Prostate gland (tissue), 2 donors: ENCODE measurements at regions not wholly inside any gene's neighbourhood (a gene's known extent, or its start where the extent isn't known, plus 50 kb on each side); places are given as distances from the start of the nearest gene placed in this dataset.

Experiments used
- DNase-seq: peaks from one replicate; pipeline ENCODE4 v3.0.0-alpha.2; 2019; ENCODE audit warnings: low spot score
- H3K27ac ChIP-seq, 2 donors: fragments of 200-600 bp; sonication (generic); 2 replicates each; pipeline ENCODE4 v1.5.1; 2017 to 2019
- H3K27me3 ChIP-seq: fragments of 200-600 bp; sonication (generic); replicated peaks from 2 replicates; pipeline ENCODE4 v1.5.1; 2019; ENCODE audit not compliant: insufficient read depth
- H3K36me3 ChIP-seq, 2 donors: fragments of 200-600 bp; sonication (generic); 1 replicate in 1 of 2; 2 replicates in 1 of 2; pipeline versions ENCODE4 v1.5.1 to v1.8.1; 2017 to 2019
- H3K4me1 ChIP-seq: fragments of 200-600 bp; sonication (generic); replicated peaks from 2 replicates; pipeline ENCODE4 v1.5.1; 2019
- H3K4me3 ChIP-seq, 2 donors: fragments of 200-600 bp; sonication (generic); 2 replicates each; pipeline ENCODE4 v1.5.1; 2017 to 2019
- H3K9me3 ChIP-seq: fragments of 200-600 bp; sonication (generic); 2 replicates; pipeline ENCODE4 v1.5.1; 2017
- POLR2A ChIP-seq: fragments of 450-650 bp; IDR thresholded peaks from one replicate; pipeline ENCODE4 v1.6.1; 2016; ENCODE audit warnings: antibody characterized with exemption, mild to moderate bottlenecking
- POLR2AphosphoS5 ChIP-seq: sonication (generic); formaldehyde crosslinking; IDR thresholded peaks from one replicate; pipeline ENCODE4 v1.6.1; 2017; ENCODE audit warnings: antibody characterized with exemption
- WGBS: methylation state at CpG from one replicate; pipeline ENCODE4 v1.1.5; 2018; 5-methylcytosine and 5-hydroxymethylcytosine counted together
- intact Hi-C: fragments of 100-400 bp; cut with DNase I; formaldehyde crosslinking; loops from one replicate; pipeline ENCODE4 v1.14.2; 2022
- TF ChIP-seq, protein P1 (sequence below), 4 experiments: fragments of 200-600 bp in 2 of 4; fragments of 450-650 bp in 2 of 4; sonication (generic) in 2 of 4; IDR thresholded peaks; 1 replicate in 3 of 4; 2 replicates in 1 of 4; pipeline ENCODE4 v1.5.1; 2016 to 2019; ENCODE audit warnings: antibody characterized with exemption in 4 of 4, mild to moderate bottlenecking in 2 of 4, moderate library complexity in 2 of 4

DNA sequence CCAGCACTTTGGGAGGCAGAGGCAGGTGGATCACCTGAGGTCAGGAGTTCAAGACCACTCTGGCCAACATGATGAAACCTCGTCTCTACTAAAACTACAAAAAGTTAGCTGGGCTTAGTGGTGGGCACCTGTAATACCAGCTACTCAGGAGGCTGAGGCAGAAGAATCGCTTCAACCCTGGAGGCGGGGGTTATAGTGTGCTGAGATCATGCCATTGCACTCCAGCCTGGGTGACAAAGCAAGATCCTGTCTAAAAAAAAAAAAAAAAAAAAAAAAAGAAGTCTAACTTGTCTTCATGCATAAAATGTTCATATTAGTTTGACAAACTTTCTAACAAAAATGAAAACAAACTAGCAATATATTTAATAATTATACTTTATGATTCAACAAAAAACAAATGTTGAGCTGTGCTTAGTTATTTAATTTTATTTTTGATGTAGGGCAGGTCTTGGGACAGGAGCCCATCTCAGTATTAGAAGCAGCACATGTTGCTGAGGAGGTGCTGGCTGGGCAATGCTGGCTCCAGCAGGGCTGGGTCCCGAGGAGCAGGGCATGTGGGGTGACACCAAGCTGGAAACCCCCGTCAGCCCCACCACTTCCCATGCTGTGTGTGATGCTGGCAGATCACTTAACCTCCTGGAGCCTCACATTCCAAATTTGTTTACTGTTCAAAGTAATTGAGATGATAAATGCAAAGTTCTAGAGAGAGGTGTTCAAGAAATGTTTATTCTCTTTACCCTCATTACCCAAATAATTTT lies 335.3 kb upstream of the KLF6 start:
- Histone ChIP-seq H3K4me1 (no peaks in the 10 kb centered on the region), H3K27ac (no peak overlapping the region), H3K4me3 (no peak overlapping the region), H3K27me3 (no peaks in the 10 kb centered on the region), H3K9me3 (no peaks in the 10 kb centered on the region), H3K36me3 (no peaks in the 10 kb centered on the region)
- TF ChIP-seq POLR2A (no peak), POLR2AphosphoS5 (no peak)
- intact Hi-C loops = no loop called here
- 69% methylated on average over 5 of the region's 5 CpGs for WGBS
- DNase-seq = no peak

DNA sequence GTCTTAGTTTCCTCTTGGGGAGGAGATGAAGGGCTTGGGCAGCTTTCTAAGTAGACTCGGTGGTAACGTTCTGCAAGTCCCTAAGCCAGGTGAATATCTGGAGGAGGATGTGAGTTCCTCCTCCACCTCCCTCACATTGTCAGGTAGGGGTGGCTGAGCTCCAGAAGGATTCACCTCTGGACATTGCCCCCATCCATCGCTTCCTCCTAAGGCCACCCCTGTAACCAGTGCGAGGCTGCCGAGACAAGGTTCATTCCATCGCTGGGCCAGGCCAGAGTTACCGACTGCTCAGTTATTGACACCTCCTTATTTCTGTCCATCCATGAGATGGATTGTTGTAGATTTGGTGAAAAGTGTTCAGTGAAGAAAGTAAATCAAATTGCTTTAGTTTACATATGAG lies 334.1 kb upstream of the KLF6 start:
- WGBS = 81% methylated on average over 7 of the region's 7 CpGs
- TF ChIP-seq POLR2A (no peak), POLR2AphosphoS5 (no peak)
- TF ChIP-seq, protein P1, sequence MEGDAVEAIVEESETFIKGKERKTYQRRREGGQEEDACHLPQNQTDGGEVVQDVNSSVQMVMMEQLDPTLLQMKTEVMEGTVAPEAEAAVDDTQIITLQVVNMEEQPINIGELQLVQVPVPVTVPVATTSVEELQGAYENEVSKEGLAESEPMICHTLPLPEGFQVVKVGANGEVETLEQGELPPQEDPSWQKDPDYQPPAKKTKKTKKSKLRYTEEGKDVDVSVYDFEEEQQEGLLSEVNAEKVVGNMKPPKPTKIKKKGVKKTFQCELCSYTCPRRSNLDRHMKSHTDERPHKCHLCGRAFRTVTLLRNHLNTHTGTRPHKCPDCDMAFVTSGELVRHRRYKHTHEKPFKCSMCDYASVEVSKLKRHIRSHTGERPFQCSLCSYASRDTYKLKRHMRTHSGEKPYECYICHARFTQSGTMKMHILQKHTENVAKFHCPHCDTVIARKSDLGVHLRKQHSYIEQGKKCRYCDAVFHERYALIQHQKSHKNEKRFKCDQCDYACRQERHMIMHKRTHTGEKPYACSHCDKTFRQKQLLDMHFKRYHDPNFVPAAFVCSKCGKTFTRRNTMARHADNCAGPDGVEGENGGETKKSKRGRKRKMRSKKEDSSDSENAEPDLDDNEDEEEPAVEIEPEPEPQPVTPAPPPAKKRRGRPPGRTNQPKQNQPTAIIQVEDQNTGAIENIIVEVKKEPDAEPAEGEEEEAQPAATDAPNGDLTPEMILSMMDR (IDR thresholded peaks at IDR 0.05) = no peak
- intact Hi-C loops = no loop called here
- Histone ChIP-seq H3K9me3 (no peaks in the 10 kb centered on the region), H3K27ac (no peak overlapping the region), H3K4me3 (no peak overlapping the region), H3K36me3 (no peaks in the 10 kb centered on the region), H3K27me3 (no peaks in the 10 kb centered on the region), H3K4me1 (no peaks in the 10 kb centered on the region)
- no peak for DNase-seq

DNA sequence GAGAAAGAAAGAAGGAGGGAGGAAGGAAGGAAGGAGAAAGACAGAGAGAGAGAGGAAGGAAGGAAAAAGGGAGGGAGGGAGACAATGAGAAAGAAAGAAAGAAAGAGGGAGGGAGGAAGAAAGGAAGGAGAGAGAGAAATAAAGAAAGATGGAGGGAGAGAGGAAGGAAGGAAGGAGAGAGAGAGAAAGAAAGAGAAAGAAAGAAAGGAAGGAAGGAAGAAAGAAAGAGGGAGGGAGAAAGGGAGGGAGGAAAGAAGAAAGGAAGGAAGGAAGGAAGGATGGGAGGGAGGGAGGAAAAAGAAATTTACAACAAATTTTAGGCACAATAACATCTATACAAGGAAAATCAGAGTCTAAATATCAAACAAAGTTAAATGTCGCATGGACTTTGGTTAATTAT lies 332.6 kb upstream of the KLF6 start:
- H3K4me3 ChIP-seq = no peak overlapping the region
- TF ChIP-seq, protein P1 (IDR thresholded peaks at IDR 0.05) = no peak
- TF ChIP-seq POLR2AphosphoS5 = no peak
- TF ChIP-seq POLR2A = no peak
- no peak for DNase-seq
- WGBS = 95% methylated on average over 1 of the region's 1 CpG
- no peaks in the 10 kb centered on the region for H3K9me3 ChIP-seq
- H3K36me3 ChIP-seq = no peaks in the 10 kb centered on the region
- no peaks in the 10 kb centered on the region for H3K27me3 ChIP-seq
- H3K4me1 ChIP-seq = no peaks in the 10 kb centered on the region
- H3K27ac ChIP-seq = no peak overlapping the region
- intact Hi-C loops = no loop called here

DNA sequence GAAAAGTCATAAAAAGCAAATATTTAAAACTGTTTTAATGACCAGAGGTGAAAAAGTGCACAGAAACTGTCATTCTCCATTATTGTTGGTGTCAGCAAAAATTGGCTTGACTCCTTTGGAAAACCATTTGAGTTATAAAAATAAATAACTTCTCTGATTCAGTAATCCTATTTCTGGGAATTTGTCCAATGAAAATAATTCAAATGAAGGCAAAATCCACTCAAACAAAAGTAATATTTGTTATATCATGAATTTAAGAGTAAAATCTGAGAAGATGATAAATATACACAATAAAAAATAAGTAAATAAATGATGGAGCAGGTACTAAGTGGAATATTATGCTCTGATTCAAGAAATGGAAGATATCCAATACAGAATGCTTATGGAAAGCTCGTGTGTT lies 326.6 kb upstream of the KLF6 start:
- TF ChIP-seq POLR2A = no peak
- no peak for TF ChIP-seq POLR2AphosphoS5
- TF ChIP-seq, protein P1 (IDR thresholded peaks at IDR 0.05) = no peak
- Histone ChIP-seq H3K27ac (no peak overlapping the region), H3K4me3 (no peak overlapping the region), H3K9me3 (no peaks in the 10 kb centered on the region), H3K36me3 (no peaks in the 10 kb centered on the region), H3K27me3 (no peaks in the 10 kb centered on the region), H3K4me1 (no peaks in the 10 kb centered on the region)
- DNase-seq = no peak
- intact Hi-C loops = no loop called here
- 55% methylated on average over 1 of the region's 1 CpG for WGBS

DNA sequence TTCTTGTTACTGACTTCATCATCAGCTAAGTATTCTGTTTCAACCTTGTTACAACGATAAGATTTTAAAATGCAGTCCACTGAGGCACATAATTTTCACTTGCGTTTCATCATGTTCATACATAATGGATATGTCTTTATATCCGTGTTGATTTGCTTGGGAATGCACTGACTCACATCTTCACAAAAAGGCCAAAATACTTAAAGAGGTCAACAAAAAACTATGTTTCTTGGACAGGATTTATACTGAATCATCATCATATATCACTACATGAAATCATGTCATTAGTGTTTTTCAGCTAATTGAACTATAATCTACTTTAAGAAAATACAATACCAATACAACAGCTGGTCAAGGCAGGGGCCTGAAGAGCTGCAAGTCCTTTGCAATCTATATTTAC lies 324.5 kb upstream of the KLF6 start:
- H3K4me1 ChIP-seq = no peaks in the 10 kb centered on the region
- WGBS = 93% methylated on average over 3 of the region's 3 CpGs
- no peak for DNase-seq
- H3K36me3 ChIP-seq = no peaks in the 10 kb centered on the region
- H3K9me3 ChIP-seq = no peaks in the 10 kb centered on the region
- TF ChIP-seq, protein P1 (IDR thresholded peaks at IDR 0.05) = no peak
- TF ChIP-seq POLR2A (no peak), POLR2AphosphoS5 (no peak)
- no peak overlapping the region for H3K27ac ChIP-seq
- no peak overlapping the region for H3K4me3 ChIP-seq
- intact Hi-C loops = no loop called here
- H3K27me3 ChIP-seq = no peaks in the 10 kb centered on the region
